ENCODE measurements at regions not wholly inside any gene's neighbourhood (a gene's known extent, or its start where the extent isn't known, plus 50 kb on each side); places are given as distances from the start of the nearest gene placed in this dataset.

DNA sequence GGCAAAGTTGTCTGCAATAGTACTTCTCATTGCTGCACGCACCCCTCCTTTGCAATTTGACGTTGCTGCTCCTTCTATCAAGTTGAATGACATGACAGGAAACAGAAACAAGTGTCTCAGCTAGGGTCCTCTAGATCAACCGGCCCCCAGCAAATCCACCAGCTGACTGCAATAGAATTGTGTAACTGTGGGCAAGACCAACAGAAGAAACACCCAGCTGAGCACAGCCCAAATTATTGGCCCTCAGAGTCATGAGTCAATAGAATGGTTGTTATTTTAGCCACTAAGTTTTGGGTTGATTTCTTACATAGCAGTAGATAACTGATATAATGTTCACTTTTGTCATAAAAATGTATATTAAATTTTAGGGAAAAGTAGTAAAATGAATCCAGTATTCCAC is 202.7 kb downstream of the MAFB start:
- ChIA-PET CTCF (no interaction called here), POLR2A (no interaction called here)
- Histone ChIP-seq H3K27ac (ENCODE audit: extremely low read depth, low read depth, low read length) (no peak overlapping the region), H3K4me1 (ENCODE audit: control insufficient read depth, insufficient read depth, low read length) (no peaks in the 10 kb centered on the region), H3K4me3 (ENCODE audit: low read depth, low read length) (no peak overlapping the region), H3K36me3 (ENCODE audit: control insufficient read depth in 2 of 2, insufficient read depth in 1 of 2, low read length in 2 of 2) (no peaks in the 10 kb centered on the region), H3K9me3 (ENCODE audit: control insufficient read depth, insufficient read depth, low read depth, low read length) (no peaks in the 10 kb centered on the region)
- TF ChIP-seq ZNF184 (tag by site-specific recombination; IDR thresholded peaks at IDR 0.05), result no peak
- no peak for TF ChIP-seq ZNF777 (tag by site-specific recombination; IDR thresholded peaks at IDR 0.05; ENCODE audit: borderline replicate concordance)
- TF ChIP-seq, protein P1, sequence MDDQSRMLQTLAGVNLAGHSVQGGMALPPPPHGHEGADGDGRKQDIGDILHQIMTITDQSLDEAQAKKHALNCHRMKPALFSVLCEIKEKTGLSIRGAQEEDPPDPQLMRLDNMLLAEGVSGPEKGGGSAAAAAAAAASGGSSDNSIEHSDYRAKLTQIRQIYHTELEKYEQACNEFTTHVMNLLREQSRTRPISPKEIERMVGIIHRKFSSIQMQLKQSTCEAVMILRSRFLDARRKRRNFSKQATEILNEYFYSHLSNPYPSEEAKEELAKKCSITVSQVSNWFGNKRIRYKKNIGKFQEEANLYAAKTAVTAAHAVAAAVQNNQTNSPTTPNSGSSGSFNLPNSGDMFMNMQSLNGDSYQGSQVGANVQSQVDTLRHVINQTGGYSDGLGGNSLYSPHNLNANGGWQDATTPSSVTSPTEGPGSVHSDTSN (CRISPR knock-in tag; IDR thresholded peaks at IDR 0.05), result no peak
- TF ChIP-seq, protein P2, sequence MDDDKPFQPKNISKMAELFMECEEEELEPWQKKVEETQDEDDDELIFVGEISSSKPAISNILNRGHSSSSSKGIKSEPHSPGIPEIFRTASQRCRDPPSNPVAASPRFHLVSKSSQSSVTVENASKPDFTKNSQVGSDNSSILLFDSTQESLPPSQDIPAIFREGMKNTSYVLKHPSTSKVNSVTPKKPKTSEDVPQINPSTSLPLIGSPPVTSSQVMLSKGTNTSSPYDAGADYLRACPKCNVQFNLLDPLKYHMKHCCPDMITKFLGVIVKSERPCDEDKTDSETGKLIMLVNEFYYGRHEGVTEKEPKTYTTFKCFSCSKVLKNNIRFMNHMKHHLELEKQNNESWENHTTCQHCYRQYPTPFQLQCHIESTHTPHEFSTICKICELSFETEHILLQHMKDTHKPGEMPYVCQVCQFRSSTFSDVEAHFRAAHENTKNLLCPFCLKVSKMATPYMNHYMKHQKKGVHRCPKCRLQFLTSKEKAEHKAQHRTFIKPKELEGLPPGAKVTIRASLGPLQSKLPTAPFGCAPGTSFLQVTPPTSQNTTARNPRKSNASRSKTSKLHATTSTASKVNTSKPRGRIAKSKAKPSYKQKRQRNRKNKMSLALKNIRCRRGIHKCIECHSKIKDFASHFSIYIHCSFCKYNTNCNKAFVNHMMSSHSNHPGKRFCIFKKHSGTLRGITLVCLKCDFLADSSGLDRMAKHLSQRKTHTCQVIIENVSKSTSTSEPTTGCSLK (tag by site-specific recombination; IDR thresholded peaks at IDR 0.05), result no peak

DNA sequence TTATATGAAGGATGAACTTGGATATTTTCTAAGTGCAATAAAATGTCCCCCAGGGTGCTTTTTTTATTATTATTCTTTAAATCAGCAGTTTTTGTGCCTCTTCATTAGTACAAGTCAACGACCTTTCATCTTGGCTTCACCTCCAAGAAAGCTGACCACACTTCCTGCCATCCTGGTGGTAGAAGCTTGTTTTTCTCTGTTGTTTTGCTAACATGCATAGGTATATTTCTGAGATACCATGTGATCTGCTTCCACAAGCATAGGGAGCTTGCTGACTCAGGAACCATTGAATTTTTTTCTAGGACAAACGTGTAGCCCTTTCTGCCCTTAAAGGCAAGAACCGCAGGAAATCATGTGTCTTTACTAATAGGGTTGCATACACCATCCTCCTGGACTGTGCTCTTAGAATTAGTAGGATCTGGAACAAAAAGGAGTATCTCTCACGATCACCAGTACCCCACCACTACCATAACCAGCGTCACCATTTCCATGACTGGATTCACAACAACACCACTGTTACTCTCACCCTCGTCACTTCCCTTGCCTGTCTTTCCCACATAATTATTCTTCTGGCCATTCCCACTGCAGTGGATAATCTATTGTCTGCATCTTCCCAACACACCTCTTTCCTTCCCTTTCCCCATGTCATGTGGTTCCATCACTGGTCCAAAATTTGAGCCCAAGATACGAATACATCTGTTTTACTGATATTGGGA is 207.1 kb downstream of the MAFB start:
- no peak overlapping the region for H3K27ac ChIP-seq (ENCODE audit: extremely low read depth, low read depth, low read length)
- H3K4me3 ChIP-seq (ENCODE audit: low read depth, low read length), result no peak overlapping the region
- ChIA-PET CTCF (no interaction called here), POLR2A (no interaction called here)
- TF ChIP-seq ZNF530 (tag by site-specific recombination; IDR thresholded peaks at IDR 0.05; ENCODE audit: low read depth) (no peak), RBAK (tag by site-specific recombination; IDR thresholded peaks at IDR 0.05) (no peak), ZNF433 (tag by site-specific recombination; IDR thresholded peaks at IDR 0.05; ENCODE audit: low read depth) (no peak)
- no peaks in the 10 kb centered on the region for H3K4me1 ChIP-seq (ENCODE audit: control insufficient read depth, insufficient read depth, low read length)
- no peaks in the 10 kb centered on the region for H3K9me3 ChIP-seq (ENCODE audit: control insufficient read depth, insufficient read depth, low read depth, low read length)
- no peaks in the 10 kb centered on the region for H3K36me3 ChIP-seq (ENCODE audit: control insufficient read depth in 2 of 2, insufficient read depth in 1 of 2, low read length in 2 of 2)

DNA sequence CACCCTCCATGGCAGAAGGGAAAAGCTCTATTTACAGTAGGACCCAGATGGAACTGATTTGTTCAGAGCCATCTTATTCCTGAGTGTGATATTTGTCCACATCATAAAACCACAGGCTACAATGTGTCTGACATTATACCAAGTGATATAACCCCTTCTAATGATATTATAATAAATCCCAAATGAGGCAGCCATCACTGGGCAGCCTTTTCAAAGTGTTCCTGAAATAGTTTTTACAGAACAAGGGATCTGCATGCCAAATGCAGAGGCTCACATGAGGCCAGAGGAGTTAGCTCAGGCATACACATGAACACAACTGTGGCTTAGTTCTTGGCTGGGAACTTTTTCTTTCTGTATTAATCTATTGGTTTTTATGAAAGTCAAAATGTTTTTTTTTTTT is 207.7 kb downstream of the MAFB start:
- no peaks in the 10 kb centered on the region for H3K9me3 ChIP-seq (ENCODE audit: control insufficient read depth, insufficient read depth, low read depth, low read length)
- no peak overlapping the region for H3K4me3 ChIP-seq (ENCODE audit: low read depth, low read length)
- no peaks in the 10 kb centered on the region for H3K4me1 ChIP-seq (ENCODE audit: control insufficient read depth, insufficient read depth, low read length)
- H3K36me3 ChIP-seq (ENCODE audit: control insufficient read depth in 2 of 2, insufficient read depth in 1 of 2, low read length in 2 of 2), result no peaks in the 10 kb centered on the region
- CTCF ChIA-PET, result no interaction called here
- no peak overlapping the region for H3K27ac ChIP-seq (ENCODE audit: extremely low read depth, low read depth, low read length)
- TF ChIP-seq GLI2 (tag by site-specific recombination; IDR thresholded peaks at IDR 0.05; ENCODE audit: borderline replicate concordance, low read depth) (no peak), ZNF837 (tag by site-specific recombination; IDR thresholded peaks at IDR 0.05) (no peak), OVOL3 (tag by site-specific recombination; IDR thresholded peaks at IDR 0.05) (no peak), ZNF76 (tag by site-specific recombination; IDR thresholded peaks at IDR 0.05; ENCODE audit: borderline replicate concordance, low read depth) (no peak), ZNF426 (tag by site-specific recombination; IDR thresholded peaks at IDR 0.05) (no peak), ZNF23 (tag by site-specific recombination; IDR thresholded peaks at IDR 0.05; ENCODE audit: borderline replicate concordance) (no peak), ZNF121 (tag by site-specific recombination; IDR thresholded peaks at IDR 0.05) (no peak), SCRT2 (tag by site-specific recombination; IDR thresholded peaks at IDR 0.05) (no peak), GLI4 (tag by site-specific recombination; IDR thresholded peaks at IDR 0.05) (no peak)
- TF ChIP-seq, protein P3, sequence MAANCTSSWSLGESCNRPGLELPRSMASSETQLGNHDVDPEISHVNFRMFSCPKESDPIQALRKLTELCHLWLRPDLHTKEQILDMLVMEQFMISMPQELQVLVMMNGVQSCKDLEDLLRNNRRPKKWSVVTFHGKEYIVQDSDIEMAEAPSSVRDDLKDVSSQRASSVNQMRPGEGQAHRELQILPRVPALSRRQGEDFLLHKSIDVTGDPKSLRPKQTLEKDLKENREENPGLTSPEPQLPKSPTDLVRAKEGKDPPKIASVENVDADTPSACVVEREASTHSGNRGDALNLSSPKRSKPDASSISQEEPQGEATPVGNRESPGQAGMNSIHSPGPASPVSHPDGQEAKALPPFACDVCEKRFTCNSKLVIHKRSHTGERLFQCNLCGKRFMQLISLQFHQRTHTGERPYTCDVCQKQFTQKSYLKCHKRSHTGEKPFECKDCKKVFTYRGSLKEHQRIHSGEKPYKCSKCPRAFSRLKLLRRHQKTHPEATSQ (tag by site-specific recombination; IDR thresholded peaks at IDR 0.05), result no peak
- TF ChIP-seq, protein P4, sequence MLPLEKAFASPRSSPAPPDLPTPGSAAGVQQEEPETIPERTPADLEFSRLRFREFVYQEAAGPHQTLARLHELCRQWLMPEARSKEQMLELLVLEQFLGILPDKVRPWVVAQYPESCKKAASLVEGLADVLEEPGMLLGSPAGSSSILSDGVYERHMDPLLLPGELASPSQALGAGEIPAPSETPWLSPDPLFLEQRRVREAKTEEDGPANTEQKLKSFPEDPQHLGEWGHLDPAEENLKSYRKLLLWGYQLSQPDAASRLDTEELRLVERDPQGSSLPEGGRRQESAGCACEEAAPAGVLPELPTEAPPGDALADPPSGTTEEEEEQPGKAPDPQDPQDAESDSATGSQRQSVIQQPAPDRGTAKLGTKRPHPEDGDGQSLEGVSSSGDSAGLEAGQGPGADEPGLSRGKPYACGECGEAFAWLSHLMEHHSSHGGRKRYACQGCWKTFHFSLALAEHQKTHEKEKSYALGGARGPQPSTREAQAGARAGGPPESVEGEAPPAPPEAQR (tag by site-specific recombination; IDR thresholded peaks at IDR 0.05), result no peak
- TF ChIP-seq, protein P5, sequence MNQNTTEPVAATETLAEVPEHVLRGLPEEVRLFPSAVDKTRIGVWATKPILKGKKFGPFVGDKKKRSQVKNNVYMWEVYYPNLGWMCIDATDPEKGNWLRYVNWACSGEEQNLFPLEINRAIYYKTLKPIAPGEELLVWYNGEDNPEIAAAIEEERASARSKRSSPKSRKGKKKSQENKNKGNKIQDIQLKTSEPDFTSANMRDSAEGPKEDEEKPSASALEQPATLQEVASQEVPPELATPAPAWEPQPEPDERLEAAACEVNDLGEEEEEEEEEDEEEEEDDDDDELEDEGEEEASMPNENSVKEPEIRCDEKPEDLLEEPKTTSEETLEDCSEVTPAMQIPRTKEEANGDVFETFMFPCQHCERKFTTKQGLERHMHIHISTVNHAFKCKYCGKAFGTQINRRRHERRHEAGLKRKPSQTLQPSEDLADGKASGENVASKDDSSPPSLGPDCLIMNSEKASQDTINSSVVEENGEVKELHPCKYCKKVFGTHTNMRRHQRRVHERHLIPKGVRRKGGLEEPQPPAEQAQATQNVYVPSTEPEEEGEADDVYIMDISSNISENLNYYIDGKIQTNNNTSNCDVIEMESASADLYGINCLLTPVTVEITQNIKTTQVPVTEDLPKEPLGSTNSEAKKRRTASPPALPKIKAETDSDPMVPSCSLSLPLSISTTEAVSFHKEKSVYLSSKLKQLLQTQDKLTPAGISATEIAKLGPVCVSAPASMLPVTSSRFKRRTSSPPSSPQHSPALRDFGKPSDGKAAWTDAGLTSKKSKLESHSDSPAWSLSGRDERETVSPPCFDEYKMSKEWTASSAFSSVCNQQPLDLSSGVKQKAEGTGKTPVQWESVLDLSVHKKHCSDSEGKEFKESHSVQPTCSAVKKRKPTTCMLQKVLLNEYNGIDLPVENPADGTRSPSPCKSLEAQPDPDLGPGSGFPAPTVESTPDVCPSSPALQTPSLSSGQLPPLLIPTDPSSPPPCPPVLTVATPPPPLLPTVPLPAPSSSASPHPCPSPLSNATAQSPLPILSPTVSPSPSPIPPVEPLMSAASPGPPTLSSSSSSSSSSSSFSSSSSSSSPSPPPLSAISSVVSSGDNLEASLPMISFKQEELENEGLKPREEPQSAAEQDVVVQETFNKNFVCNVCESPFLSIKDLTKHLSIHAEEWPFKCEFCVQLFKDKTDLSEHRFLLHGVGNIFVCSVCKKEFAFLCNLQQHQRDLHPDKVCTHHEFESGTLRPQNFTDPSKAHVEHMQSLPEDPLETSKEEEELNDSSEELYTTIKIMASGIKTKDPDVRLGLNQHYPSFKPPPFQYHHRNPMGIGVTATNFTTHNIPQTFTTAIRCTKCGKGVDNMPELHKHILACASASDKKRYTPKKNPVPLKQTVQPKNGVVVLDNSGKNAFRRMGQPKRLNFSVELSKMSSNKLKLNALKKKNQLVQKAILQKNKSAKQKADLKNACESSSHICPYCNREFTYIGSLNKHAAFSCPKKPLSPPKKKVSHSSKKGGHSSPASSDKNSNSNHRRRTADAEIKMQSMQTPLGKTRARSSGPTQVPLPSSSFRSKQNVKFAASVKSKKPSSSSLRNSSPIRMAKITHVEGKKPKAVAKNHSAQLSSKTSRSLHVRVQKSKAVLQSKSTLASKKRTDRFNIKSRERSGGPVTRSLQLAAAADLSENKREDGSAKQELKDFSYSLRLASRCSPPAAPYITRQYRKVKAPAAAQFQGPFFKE (tag by site-specific recombination; IDR thresholded peaks at IDR 0.05; ENCODE audit: borderline replicate concordance), result no peak
- POLR2A ChIA-PET, result no interaction called here

All from HEK293 (cell line).